Stimulated activated CD4-positive, alpha-beta T cell treated with anti-CD3 and anti-CD28 coated beads, Interleukin-1b, Interleukin-23, amount 100 ng/mL, for 24 hours (primary cell): ENCODE measurements at regions not wholly inside any gene's neighbourhood (a gene's known extent, or its start where the extent isn't known, plus 50 kb on each side); places are given as distances from the start of the nearest gene placed in this dataset.

Experiments used
- DNase-seq, 4 experiments: peaks; one replicate each; pipeline ENCODE4 v3.0.0-alpha.2; 2020; ENCODE audit warnings: low read depth in 4 of 4, low spot score in 1 of 4

- no peak for DNase-seq
Observed at GRCh38 chr20:4560667-4561066, 125.6 kb upstream of the PRNP start.

GRCh38 chr20:4559906-4560305 lies 126.3 kb upstream of the PRNP start:
- no peak for DNase-seq

- no peak for DNase-seq
Observed at GRCh38 chr20:4559106-4559505, 127.2 kb upstream of the PRNP start.

- no peak for DNase-seq
Observed at GRCh38 chr20:4556781-4557180, 129.5 kb upstream of the PRNP start.

- DNase-seq, result no peak
Observed at GRCh38 chr20:4555188-4555890, 130.9 kb upstream of the PRNP start.

GRCh38 chr20:4554346-4554745 lies 131.9 kb upstream of the PRNP start:
- DNase-seq, result no peak

GRCh38 chr20:4552075-4552640 lies 134.1 kb upstream of the PRNP start:
- DNase-seq, result no peak

GRCh38 chr20:4550740-4551139 lies 135.5 kb upstream of the PRNP start:
- no peak for DNase-seq

GRCh38 chr20:4549711-4550259 lies 136.5 kb upstream of the PRNP start:
- DNase-seq, result no peak

GRCh38 chr20:4548552-4548951 lies 137.7 kb upstream of the PRNP start:
- DNase-seq, result no peak

- no peak for DNase-seq
Observed at GRCh38 chr20:4546786-4547185, 139.5 kb upstream of the PRNP start.

GRCh38 chr20:4546342-4546741 lies 139.9 kb upstream of the PRNP start:
- no peak for DNase-seq

- no peak for DNase-seq
Observed at GRCh38 chr20:4545526-4545925, 140.7 kb upstream of the PRNP start.

GRCh38 chr20:4544765-4545164 lies 141.5 kb upstream of the PRNP start:
- DNase-seq, result no peak

- no peak for DNase-seq
Observed at GRCh38 chr20:4542270-4542669, 144.0 kb upstream of the PRNP start.

GRCh38 chr20:4534315-4534714 lies 151.9 kb upstream of the PRNP start:
- DNase-seq, result no peak

- DNase-seq, result no peak
Observed at GRCh38 chr20:4533368-4534133, 152.7 kb upstream of the PRNP start.

- DNase-seq, result no peak
Observed at GRCh38 chr20:4532772-4533171, 153.5 kb upstream of the PRNP start.

GRCh38 chr20:4524792-4525191 lies 161.5 kb upstream of the PRNP start:
- no peak for DNase-seq

GRCh38 chr20:4524307-4524706 lies 161.9 kb upstream of the PRNP start:
- DNase-seq, result no peak

- no peak for DNase-seq
Observed at GRCh38 chr20:4522310-4522709, 163.9 kb upstream of the PRNP start.
